CD14-positive monocyte (primary cell): ENCODE measurements at regions not wholly inside any gene's neighbourhood (a gene's known extent, or its start where the extent isn't known, plus 50 kb on each side); places are given as distances from the start of the nearest gene placed in this dataset.

Experiments
- DNase-seq, 3 donors: peaks; one replicate each; pipeline ENCODE4 v3.0.0-alpha.2; 2011 to 2022
- H2AFZ ChIP-seq: 2 replicates; pipeline ENCODE4 v1.6.0; 2012; ENCODE audit warnings: mild to moderate bottlenecking, low read depth, low read length, inconsistent platforms; ENCODE audit not compliant: insufficient read depth, poor library complexity, severe bottlenecking
- H3K27ac ChIP-seq, 2 donors: 1 replicate in 1 of 2; 2 replicates in 1 of 2; pipeline ENCODE4 v1.5.1; 2012 to 2013; ENCODE audit warnings: low read length in 2 of 2, control low read depth in 1 of 2, inconsistent platforms in 1 of 2, low read depth in 1 of 2, mild to moderate bottlenecking in 1 of 2
- H3K27me3 ChIP-seq, 2 donors: one replicate each; pipeline versions ENCODE4 v1.6.0 to v1.6.1; 2011 to 2013; ENCODE audit warnings: low read length in 2 of 2; ENCODE audit not compliant: control insufficient read depth in 2 of 2, insufficient read depth in 2 of 2
- H3K36me3 ChIP-seq, 2 donors: replicated peaks in 1 of 2; 1 replicate in 1 of 2; 2 replicates in 1 of 2; pipeline versions ENCODE4 v1.5.1 to v1.6.1; 2012 to 2013; ENCODE audit warnings: low read length in 2 of 2, control low read depth in 1 of 2, inconsistent platforms in 1 of 2, mild to moderate bottlenecking in 1 of 2; ENCODE audit not compliant: insufficient read depth in 2 of 2, control insufficient read depth in 1 of 2
- H3K4me1 ChIP-seq, 2 donors: 1 replicate in 1 of 2; 2 replicates in 1 of 2; pipeline versions ENCODE4 v1.5.1 to v1.6.1; 2012 to 2013; ENCODE audit warnings: low read length in 2 of 2, control low read depth in 1 of 2, inconsistent platforms in 1 of 2, mild to moderate bottlenecking in 1 of 2, moderate library complexity in 1 of 2; ENCODE audit not compliant: insufficient read depth in 2 of 2, control insufficient read depth in 1 of 2
- H3K4me2 ChIP-seq: replicated peaks from 2 replicates; pipeline ENCODE3; 2012; ENCODE audit warnings: low read length, moderate library complexity, mild to moderate bottlenecking; ENCODE audit not compliant: poor library complexity, severe bottlenecking; ENCODE audit errors: extremely low read depth
- H3K4me3 ChIP-seq, 3 experiments: fragments of 200-600 bp in 1 of 3; sonication (generic) in 1 of 3; replicated peaks in 1 of 3; 1 replicate in 2 of 3; 2 replicates in 1 of 3; pipeline ENCODE4 v1.5.1; 2011 to 2013; ENCODE audit warnings: low read length in 3 of 3, mild to moderate bottlenecking in 3 of 3, control low read depth in 2 of 3, low read depth in 2 of 3, inconsistent platforms in 1 of 3, moderate library complexity in 1 of 3
- H3K79me2 ChIP-seq: 2 replicates; pipeline ENCODE4 v1.6.0; 2012; ENCODE audit warnings: mild to moderate bottlenecking, control low read depth, inconsistent platforms, low read length, moderate library complexity; ENCODE audit not compliant: insufficient read depth
- H3K9ac ChIP-seq: 2 replicates; pipeline ENCODE4 v1.6.0; 2017; ENCODE audit warnings: low read length, mild to moderate bottlenecking; ENCODE audit not compliant: insufficient read depth, poor library complexity, severe bottlenecking
- H3K9me3 ChIP-seq, 2 donors: replicated peaks in 1 of 2; 1 replicate in 1 of 2; 2 replicates in 1 of 2; pipeline versions ENCODE4 v1.5.1 to v1.6.1; 2012 to 2013; ENCODE audit warnings: low read length in 2 of 2, control low read depth in 1 of 2; ENCODE audit not compliant: control insufficient read depth in 1 of 2, insufficient read depth in 1 of 2
- H4K20me1 ChIP-seq: 2 replicates; pipeline ENCODE4 v1.6.0; 2012; ENCODE audit warnings: mild to moderate bottlenecking, low read length, control low read depth, moderate library complexity; ENCODE audit not compliant: insufficient read depth
- H3K27ac Mint-ChIP-seq, 7 donors: one replicate each; pipeline ENCODE4 v1.8.0; 2020; ENCODE audit warnings: mild to moderate bottlenecking in 7 of 7, mixed read lengths in 7 of 7, moderate library complexity in 6 of 7, inconsistent platforms in 2 of 7
- H3K27me3 Mint-ChIP-seq, 3 donors: one replicate each; pipeline ENCODE4 v1.8.0; 2021 to 2022; ENCODE audit warnings: low read depth in 3 of 3, mild to moderate bottlenecking in 3 of 3, mixed read lengths in 3 of 3, moderate library complexity in 3 of 3, inconsistent platforms in 1 of 3
- H3K36me3 Mint-ChIP-seq, 2 donors: one replicate each; pipeline ENCODE4 v1.8.0; 2020; ENCODE audit warnings: mixed read lengths in 2 of 2, inconsistent platforms in 1 of 2, mild to moderate bottlenecking in 1 of 2
- H3K4me1 Mint-ChIP-seq: one replicate; pipeline ENCODE4 v1.8.0; 2020; ENCODE audit warnings: mild to moderate bottlenecking, mixed read lengths
- H3K4me3 Mint-ChIP-seq, 2 donors: one replicate each; pipeline ENCODE4 v1.8.0; 2020; ENCODE audit warnings: mild to moderate bottlenecking in 2 of 2, mixed read lengths in 2 of 2, moderate library complexity in 1 of 2
- H3K9me3 Mint-ChIP-seq, 7 donors: one replicate each; pipeline ENCODE4 v1.8.0; 2020 to 2022; ENCODE audit warnings: mixed read lengths in 7 of 7, mild to moderate bottlenecking in 6 of 7, moderate library complexity in 6 of 7, inconsistent platforms in 2 of 7
- CTCF ChIP-seq: fragments of 200-600 bp; IDR thresholded peaks from one replicate; pipeline ENCODE4 v1.8.0; 2022; ENCODE audit warnings: antibody characterized with exemption, mild to moderate bottlenecking
- WGBS: methylation state at CpG from one replicate; pipeline ENCODE4 v1.1.5; 2013; ENCODE audit warnings: missing lambda C conversion rate; ENCODE audit not compliant: insufficient coverage; 5-methylcytosine and 5-hydroxymethylcytosine counted together
- intact Hi-C, 2 donors: fragments of 100-400 bp; cut with micrococcal nuclease; formaldehyde crosslinking; loops; one replicate each; pipeline versions ENCODE4 v1.15.0 to v1.15.1; 2023

GRCh38 chr15:97728791-97729190 lies 231.7 kb upstream of the ARRDC4 start:
- no peaks in the 10 kb centered on the region for H3K27me3 ChIP-seq
- intact Hi-C loops, result no loop called here
- no peaks in the 10 kb centered on the region for H3K36me3 ChIP-seq
- peaks cover 0 to 3% (median 0%) of the 10 kb centered on the region in 7 donors for H3K9me3 Mint-ChIP-seq
- H3K36me3 Mint-ChIP-seq, result no peaks in the 10 kb centered on the region
- no peaks in the 10 kb centered on the region for H3K9me3 ChIP-seq
- H3K9ac ChIP-seq, result no peak overlapping the region
- no peak overlapping the region for H3K27ac Mint-ChIP-seq
- H3K4me1 ChIP-seq, result no peaks in the 10 kb centered on the region
- H3K27ac ChIP-seq, result no peak overlapping the region
- DNase-seq, result no peak
- no peaks in the 10 kb centered on the region for H3K79me2 ChIP-seq
- H4K20me1 ChIP-seq, result no peaks in the 10 kb centered on the region
- no peak overlapping the region for H3K4me3 ChIP-seq
- no peak for TF ChIP-seq CTCF
- no peaks in the 10 kb centered on the region for H3K4me1 Mint-ChIP-seq
- H3K4me3 Mint-ChIP-seq, result no peak overlapping the region
- WGBS, result 82% methylated on average over 4 of the region's 13 CpGs
- peaks cover 0 to 5% (median 2%) of the 10 kb centered on the region in 3 donors for H3K27me3 Mint-ChIP-seq
- H3K4me2 ChIP-seq, result no peak overlapping the region
- no peak overlapping the region for H2AFZ ChIP-seq

- Histone ChIP-seq H3K4me3 (no peak overlapping the region), H3K9me3 (no peaks in the 10 kb centered on the region), H3K79me2 (no peaks in the 10 kb centered on the region), H3K27ac (no peak overlapping the region), H3K9ac (no peak overlapping the region), H3K36me3 (no peaks in the 10 kb centered on the region), H2AFZ (no peak overlapping the region), H3K4me1 (no peaks in the 10 kb centered on the region), H3K27me3 (no peaks in the 10 kb centered on the region), H3K4me2 (no peak overlapping the region), H4K20me1 (no peaks in the 10 kb centered on the region)
- DNase-seq, result no peak
- peaks cover 0 to 3% (median 0%) of the 10 kb centered on the region in 7 donors for H3K9me3 Mint-ChIP-seq
- H3K4me1 Mint-ChIP-seq, result no peaks in the 10 kb centered on the region
- 93% methylated on average over 7 of the region's 7 CpGs for WGBS
- peaks cover 0 to 5% (median 2%) of the 10 kb centered on the region in 3 donors for H3K27me3 Mint-ChIP-seq
- peak overlapping the region in 1 of 7 donors; percentile 16 for H3K27ac Mint-ChIP-seq
- intact Hi-C loops, result no loop called here
- no peak overlapping the region for H3K4me3 Mint-ChIP-seq
- H3K36me3 Mint-ChIP-seq, result no peaks in the 10 kb centered on the region
- no peak for TF ChIP-seq CTCF
Observed at GRCh38 chr15:97729270-97729669, 231.2 kb upstream of the ARRDC4 start.
